Endothelial cell of umbilical vein (primary cell): ENCODE measurements at regions not wholly inside any gene's neighbourhood (a gene's known extent, or its start where the extent isn't known, plus 50 kb on each side); places are given as distances from the start of the nearest gene placed in this dataset.

Source experiments
- CTCF ChIP-seq, 2 donors: IDR thresholded peaks; 1 replicate in 1 of 2; 2 replicates in 1 of 2; pipeline ENCODE4 v1.5.1; 2011; ENCODE audit warnings: low read length in 2 of 2, mild to moderate bottlenecking in 2 of 2, moderate library complexity in 2 of 2, control low read depth in 1 of 2, inconsistent platforms in 1 of 2, low read depth in 1 of 2; ENCODE audit not compliant: insufficient read depth in 1 of 2; ENCODE audit errors: extremely low read depth in 1 of 2
- EZH2 ChIP-seq: IDR thresholded peaks from 2 replicates; pipeline ENCODE4 v1.6.1; 2012; ENCODE audit warnings: borderline replicate concordance, low read depth, mild to moderate bottlenecking, moderate library complexity, low read length, inconsistent platforms; ENCODE audit not compliant: severe bottlenecking
- GATA2 ChIP-seq: IDR thresholded peaks from 2 replicates; pipeline ENCODE4 v1.7.0; 2011; ENCODE audit warnings: low read depth, mild to moderate bottlenecking, moderate library complexity, mixed read lengths, low read length; ENCODE audit not compliant: insufficient read length, insufficient read depth
- JUN ChIP-seq: IDR thresholded peaks from 2 replicates; pipeline ENCODE4 v1.6.1; 2011; ENCODE audit warnings: borderline replicate concordance, low read depth; ENCODE audit not compliant: insufficient read length, insufficient read depth
- MAX ChIP-seq: IDR thresholded peaks from 2 replicates; pipeline ENCODE4 v1.6.1; 2011; ENCODE audit not compliant: insufficient read depth, insufficient read length
- MYC ChIP-seq: IDR thresholded peaks from one replicate; pipeline ENCODE4 v1.6.1; 2011; ENCODE audit warnings: mild to moderate bottlenecking, low read depth, low read length
- POLR2A ChIP-seq: IDR thresholded peaks from 2 replicates; pipeline ENCODE4 v1.6.1; 2012; ENCODE audit warnings: low read depth, mild to moderate bottlenecking, control low read depth, low read length
- POLR2AphosphoS5 ChIP-seq: IDR thresholded peaks from 2 replicates; pipeline ENCODE4 v1.6.1; 2012; ENCODE audit warnings: low read depth, mild to moderate bottlenecking, control low read depth, low read length, moderate library complexity; ENCODE audit not compliant: insufficient read depth

- no peak for TF ChIP-seq CTCF (IDR thresholded peaks at IDR 0.05; ENCODE audit: extremely low read depth in 1 of 2, insufficient read depth in 1 of 2, low read depth in 1 of 2, low read length in 2 of 2)
- TF ChIP-seq EZH2: no peak
- TF ChIP-seq POLR2AphosphoS5: no peak
- TF ChIP-seq POLR2A: no peak
- no peak for TF ChIP-seq MAX
- TF ChIP-seq MYC: no peak
- no peak for TF ChIP-seq GATA2
- TF ChIP-seq JUN: no peak
Observed at GRCh38 chr16:64638766-64639165, 483.1 kb downstream of the CDH11 start.
